Tibial nerve (tissue), 4 donors: ENCODE measurements at regions not wholly inside any gene's neighbourhood (a gene's known extent, or its start where the extent isn't known, plus 50 kb on each side); places are given as distances from the start of the nearest gene placed in this dataset.

Source experiments
- EP300 ChIP-seq, 2 donors: sonication (generic); formaldehyde crosslinking; IDR thresholded peaks; one replicate each; pipeline ENCODE4 v1.6.1; 2017; ENCODE audit warnings: antibody characterized with exemption in 2 of 2, mild to moderate bottlenecking in 1 of 2
- TF ChIP-seq, protein P1 (sequence below), 5 experiments: fragments of 200-600 bp in 3 of 5; fragments of 450-650 bp in 2 of 5; sonication (generic) in 3 of 5; IDR thresholded peaks; one replicate each; pipeline ENCODE4 v1.5.1; 2016 to 2019; ENCODE audit warnings: antibody characterized with exemption in 5 of 5, mild to moderate bottlenecking in 3 of 5, moderate library complexity in 2 of 5

DNA sequence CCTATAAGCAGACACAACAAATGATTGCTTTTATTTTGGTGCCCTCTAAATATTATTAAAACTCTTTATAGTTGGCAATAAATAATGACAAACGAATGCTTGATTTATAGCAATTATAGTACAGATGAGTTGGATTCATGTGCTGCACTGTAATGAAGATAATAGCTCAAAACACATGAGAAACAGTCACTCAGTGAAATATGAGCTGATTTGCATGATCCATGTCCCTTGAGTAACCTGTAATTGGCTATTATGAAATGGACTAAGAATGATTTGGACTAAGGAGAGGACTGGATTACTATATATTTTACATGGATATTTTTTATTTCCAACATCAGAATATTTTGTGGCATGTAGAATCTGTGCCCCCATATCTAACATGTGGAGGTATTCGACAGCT lies 365.6 kb upstream of the UBE2E3 start:
- TF ChIP-seq, protein P1, sequence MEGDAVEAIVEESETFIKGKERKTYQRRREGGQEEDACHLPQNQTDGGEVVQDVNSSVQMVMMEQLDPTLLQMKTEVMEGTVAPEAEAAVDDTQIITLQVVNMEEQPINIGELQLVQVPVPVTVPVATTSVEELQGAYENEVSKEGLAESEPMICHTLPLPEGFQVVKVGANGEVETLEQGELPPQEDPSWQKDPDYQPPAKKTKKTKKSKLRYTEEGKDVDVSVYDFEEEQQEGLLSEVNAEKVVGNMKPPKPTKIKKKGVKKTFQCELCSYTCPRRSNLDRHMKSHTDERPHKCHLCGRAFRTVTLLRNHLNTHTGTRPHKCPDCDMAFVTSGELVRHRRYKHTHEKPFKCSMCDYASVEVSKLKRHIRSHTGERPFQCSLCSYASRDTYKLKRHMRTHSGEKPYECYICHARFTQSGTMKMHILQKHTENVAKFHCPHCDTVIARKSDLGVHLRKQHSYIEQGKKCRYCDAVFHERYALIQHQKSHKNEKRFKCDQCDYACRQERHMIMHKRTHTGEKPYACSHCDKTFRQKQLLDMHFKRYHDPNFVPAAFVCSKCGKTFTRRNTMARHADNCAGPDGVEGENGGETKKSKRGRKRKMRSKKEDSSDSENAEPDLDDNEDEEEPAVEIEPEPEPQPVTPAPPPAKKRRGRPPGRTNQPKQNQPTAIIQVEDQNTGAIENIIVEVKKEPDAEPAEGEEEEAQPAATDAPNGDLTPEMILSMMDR (IDR thresholded peaks at IDR 0.05), result no peak
- no peak for TF ChIP-seq EP300 (IDR thresholded peaks at IDR 0.05)
